Activated CD8-positive, alpha-beta memory T cell treated with anti-CD3 and anti-CD28 coated beads, Interleukin-2, amount 50 U/mL, for 24 hours (primary cell): ENCODE measurements at regions not wholly inside any gene's neighbourhood (a gene's known extent, or its start where the extent isn't known, plus 50 kb on each side); places are given as distances from the start of the nearest gene placed in this dataset.
"Not testable (repeated sequence)": the region's sequence is repeated elsewhere in the genome, so short reads cannot be mapped to it uniquely, and the experiment has no call there.

Source experiments
- DNase-seq: peaks from one replicate; pipeline ENCODE4 v3.0.0-alpha.2; 2020; ENCODE audit errors: extremely low read depth

DNA sequence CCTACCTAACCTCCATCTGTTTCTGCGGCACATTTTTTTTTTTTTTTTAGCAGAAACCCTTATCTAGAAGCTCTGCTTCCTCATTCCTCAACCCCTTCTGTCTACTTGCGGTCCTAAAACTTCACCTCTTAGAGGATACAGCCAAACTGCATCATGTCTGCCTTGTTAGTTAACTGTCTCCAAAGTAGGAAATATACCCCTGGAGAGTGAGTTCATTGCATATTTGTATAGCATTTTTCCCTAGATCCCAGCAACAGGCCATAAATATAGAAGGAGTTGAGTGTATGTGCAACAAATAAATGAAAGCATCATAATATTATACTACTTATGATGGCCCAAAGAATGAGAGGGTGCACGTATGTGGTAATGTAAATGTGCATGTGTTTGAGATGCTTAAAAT is 1288.6 kb upstream of the GJE1 start:
- DNase-seq = no peak

DNA sequence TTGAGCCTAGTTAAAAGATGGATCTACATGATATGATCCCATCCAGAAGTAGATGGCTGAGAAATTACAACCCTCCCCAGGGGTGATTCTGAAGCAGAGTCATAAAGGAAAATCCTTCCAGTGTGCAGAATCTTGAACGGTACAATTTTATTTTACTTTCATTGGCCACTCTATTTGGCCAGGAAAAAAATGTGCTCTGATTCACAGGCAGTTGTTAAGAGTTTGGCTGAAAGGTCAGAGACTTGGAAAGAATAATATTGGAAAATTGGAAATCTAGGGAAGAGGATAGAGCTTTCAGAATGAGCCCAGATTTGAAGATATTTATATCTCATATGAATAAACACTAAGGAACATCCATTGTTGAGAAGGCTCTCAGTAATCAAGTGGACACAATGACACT is 1299.3 kb upstream of the GJE1 start:
- DNase-seq = no peak

DNA sequence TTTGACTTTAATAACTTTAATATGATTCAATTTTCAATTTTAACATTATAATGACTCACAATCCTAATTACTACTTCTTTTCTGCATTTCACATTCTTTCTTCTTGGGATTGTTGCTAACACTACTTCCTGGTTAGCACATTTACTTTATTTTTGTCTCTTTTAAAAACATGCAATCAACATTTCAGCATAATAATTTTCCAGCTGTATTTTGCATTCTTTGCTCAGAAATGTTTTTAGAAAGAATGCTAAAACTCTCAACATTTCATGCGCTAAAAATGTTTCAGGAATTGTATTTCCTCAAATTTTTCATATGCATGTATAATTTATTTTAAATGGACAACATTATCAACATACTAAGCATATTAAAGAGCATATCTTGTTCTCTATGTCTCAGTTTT is 1302.1 kb upstream of the GJE1 start:
- DNase-seq = no peak

DNA sequence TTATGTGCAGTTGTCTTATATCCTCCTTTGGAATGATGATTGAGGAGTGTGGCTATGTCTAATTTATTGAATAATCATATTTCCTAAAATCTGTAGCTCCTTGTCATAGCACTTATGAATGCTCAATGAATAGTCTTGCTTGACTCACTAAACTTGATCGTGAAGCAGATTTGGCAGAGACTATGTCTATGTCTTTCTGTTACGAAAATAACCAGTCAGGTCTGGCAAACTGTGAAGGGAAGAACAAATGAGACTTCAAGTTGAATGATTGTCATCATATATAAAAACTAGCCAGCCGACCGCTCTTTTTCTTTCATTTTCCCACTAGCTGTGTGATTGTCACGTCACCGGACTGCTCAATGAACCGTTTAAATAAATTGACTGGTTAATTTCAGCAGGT is 1303.9 kb upstream of the GJE1 start:
- DNase-seq = no peak

DNA sequence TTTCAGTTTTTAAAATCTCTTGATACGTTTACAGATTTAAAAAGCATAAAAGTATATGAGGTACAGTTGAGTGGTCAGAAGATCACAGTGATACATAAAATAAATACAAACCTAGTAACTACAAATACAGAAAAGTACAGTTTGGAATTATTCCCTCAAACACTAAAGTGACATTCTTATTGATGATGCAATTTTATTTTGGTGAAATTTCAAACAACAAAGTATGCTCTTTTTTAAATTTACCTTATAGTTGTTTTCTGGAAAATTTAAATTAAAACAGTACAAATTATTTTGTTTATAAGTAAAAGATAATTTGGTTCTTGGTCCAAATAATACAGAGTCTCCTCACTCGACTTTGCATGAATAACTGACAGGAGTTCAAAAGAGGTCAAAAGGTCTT is 1305.1 kb upstream of the GJE1 start:
- no peak for DNase-seq

DNA sequence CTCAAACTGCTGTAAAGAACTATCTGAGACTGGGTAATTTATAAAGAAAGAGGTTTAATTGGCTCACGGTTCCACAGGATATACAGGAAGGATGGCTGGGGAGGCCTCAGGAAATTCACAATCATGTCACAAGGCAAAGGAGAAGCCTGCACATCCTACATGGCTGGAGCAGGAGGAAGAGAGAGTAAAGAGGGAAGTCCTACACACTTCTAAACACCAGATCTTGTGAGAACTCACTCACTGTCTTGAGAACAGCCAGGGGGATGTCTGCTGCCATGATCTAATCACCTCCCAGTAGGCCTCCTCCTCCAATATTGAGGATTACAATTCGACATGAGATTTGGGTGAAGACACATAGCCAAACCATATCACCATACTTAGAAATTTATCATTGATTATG is 1307.0 kb upstream of the GJE1 start:
- DNase-seq = no peak

DNA sequence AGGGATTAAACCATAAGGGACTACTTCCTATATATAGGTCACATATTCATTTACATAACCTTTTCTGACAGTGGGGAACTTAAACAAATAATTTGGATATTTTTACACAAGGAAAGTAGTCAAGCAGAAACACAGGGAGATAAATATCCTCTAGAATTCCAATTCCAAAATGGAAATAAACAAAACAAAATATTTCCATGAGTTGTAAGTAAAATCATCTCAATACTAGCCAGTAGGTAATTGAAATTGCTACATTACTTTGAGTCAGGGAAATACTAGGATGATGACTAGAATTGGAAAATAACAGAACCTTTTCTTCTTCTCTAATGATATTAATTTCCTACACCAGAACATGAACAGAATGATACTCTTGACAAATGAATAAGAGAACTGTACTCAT is 1308.1 kb upstream of the GJE1 start:
- DNase-seq = no peak

DNA sequence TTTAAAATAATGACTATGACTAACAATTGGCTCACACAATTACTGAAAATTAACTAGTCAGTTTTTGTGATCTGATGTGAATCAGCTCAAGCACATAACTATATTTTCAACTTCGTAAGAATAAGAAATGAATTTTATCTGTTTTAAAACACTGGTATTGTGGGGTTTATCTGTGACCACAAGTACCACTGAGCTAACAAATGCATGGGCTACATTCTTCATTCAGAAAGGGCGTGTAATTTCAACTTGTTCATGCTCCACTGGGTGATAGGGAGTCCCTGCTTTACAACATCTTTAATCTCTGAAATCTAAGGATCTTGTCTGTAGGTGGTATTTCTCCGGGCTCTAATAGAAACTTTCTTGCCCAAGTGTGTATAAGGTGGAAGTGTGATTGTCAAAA is 1311.5 kb upstream of the GJE1 start:
- no peak for DNase-seq

DNA sequence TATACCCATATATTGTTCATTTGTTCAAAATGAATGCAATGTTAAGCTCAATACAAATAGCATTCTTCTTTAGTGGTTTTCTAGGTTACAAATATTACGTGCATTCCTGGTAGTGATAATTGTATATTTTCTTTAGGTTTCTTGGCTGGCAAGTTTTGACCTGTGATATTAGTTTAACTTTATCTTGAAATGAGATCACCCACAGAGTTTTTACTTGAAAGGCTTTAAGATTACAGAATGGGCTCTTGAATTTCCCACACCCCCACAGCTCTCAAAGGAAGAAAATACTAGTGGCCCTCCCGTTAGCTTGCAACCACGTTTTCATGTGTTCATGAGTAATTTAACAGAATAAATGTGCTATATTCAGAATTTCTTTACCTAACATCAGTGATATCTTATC is 1315.5 kb upstream of the GJE1 start:
- no peak for DNase-seq

DNA sequence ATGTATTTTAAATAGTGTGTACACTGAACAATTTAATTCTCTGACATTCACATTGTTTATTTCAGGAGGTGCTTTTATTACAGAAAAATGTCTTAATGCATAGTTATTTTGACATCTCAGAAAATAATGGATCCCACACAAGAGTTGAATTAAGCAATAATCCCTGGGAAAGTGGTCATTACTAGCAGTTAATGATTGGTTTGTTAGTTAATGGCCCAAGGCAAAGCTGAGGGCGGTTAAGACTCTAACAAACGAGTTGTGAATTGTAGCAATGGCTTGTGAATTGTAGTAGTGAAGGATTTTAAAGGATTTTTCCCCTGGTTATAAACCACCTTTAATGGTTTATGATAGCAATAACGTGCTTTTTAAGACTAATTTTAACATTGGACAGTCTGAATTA is 1316.0 kb upstream of the GJE1 start:
- DNase-seq = no peak

DNA sequence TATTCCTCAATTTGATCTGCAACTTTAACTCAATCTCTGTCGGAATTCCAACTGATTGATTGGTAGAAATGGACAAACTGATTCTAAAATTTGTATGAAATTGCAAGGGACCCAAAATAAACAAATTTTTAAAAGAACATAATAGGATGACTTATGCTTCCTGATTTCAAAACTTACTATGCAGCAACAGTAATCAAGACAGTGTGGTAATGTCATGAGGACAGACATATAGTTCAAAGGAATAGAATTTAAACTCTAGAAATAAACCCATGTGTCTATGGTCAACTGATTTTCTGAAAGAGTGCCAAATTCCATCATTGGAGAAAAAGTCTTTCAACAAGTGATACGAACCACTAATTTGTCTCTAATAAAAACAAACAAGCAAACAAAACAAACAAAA is 1320.1 kb upstream of the GJE1 start:
- DNase-seq = no peak

DNA sequence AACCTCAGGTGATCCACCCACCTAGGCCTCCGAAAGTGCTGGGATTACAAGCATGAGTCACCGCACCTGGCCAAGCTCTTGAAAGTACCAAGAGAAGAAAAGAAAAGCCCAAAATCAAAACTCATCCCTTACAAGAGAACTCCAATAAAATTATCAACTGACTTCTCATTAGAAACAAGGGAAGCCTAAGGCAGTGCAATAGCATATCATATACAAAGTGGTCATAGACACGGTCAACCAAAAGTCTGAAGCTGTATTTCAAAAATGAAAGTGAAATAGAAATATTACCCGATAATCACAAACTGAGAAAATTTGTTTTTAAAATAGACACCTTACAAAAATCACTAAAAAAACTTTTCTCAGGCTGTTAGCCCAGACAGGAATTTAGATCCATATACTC is 1321.1 kb upstream of the GJE1 start:
- no peak for DNase-seq

DNA sequence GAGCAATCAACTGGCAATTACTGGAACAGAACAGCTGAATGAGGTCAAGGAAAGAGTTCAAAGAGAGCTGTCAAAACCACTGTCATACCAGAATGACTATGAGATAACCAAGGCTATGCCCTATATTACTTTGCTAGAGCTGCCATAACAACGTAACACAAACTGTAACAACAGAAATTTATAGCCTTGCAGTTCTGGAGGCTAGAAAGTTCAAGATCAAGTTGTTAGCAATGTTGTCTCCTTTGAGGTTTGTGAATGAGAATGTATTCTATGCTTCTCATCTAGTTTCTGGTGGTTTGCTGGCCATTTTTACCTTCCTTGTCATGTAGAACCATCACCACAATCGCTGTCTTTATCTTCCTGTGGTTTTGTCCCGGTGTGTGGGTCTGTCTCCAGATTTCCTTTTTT is 1323.0 kb upstream of the GJE1 start:
- DNase-seq = no peak

DNA sequence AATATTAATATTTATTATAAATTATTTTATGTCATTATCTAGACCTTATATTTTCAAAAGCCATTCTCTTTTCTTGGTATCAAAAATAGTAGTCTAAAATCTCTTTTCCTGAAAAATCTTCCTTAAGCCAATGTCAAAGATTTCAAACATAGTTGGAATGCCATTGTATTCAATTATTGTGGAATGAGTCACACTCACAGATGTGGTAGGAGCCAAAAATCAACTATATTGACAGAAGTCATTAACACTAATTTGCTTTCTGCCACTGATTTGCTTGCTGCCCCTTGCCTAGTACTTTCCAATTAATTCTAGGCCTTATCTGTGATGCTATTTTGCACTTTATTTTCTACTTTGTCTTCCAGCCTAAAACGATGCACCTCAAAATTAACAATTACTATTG is 1326.3 kb upstream of the GJE1 start:
- DNase-seq = no peak

DNA sequence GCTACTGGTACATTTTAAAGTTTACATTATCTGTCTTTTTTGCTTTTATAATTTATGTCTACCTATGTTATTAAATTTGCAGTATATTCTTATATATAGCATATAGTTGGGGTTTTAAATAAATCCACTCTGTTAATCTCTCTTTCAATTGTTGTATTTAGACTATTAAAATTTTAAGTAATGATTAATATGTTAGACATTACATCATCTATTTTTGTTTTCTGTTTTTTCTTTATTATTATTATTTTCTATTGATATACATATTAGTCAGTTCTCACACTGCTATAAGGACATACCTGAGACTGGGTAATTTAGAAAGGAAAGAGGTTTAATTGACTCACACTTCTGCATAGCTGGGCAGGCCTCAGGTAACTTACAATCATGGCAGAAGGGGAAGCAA is 1338.2 kb upstream of the GJE1 start:
- DNase-seq = no peak

DNA sequence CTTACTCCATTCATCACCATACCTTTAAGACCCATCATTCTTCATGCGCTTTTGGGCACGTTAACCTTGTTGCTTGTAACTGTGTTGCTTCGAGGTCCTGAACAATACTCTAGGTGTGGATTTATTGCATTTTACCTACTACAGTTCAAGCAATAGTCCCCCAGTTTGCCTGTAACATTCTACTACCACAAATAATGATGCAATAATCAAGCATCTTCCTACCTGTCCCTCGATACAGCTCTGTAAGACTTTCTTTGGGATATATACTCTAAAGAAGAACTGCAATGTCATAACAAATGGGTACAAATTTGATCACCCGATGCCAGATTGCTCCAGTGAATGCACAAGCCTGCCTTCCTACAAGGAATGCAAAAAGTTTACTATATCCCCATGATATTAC is 1342.6 kb upstream of the GJE1 start:
- no peak for DNase-seq

DNA sequence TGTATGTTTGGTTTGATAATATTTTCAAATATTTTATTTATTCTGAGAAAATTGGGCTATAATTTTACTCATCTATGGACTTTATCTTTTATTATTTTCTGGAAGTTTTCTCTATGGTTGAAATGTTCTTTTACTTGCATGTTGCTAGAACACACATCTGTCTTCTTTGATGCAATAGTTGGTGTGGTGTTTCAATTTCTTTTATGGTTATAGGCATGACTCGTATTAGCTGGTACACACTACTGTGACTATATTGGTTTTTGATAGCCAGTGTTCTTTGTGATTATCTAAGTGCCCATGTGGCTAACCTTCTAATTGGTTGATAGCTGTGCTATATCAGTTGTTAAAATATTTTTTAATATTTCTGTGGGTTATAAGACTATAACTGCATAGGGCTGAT is 1343.3 kb upstream of the GJE1 start:
- DNase-seq = no peak

DNA sequence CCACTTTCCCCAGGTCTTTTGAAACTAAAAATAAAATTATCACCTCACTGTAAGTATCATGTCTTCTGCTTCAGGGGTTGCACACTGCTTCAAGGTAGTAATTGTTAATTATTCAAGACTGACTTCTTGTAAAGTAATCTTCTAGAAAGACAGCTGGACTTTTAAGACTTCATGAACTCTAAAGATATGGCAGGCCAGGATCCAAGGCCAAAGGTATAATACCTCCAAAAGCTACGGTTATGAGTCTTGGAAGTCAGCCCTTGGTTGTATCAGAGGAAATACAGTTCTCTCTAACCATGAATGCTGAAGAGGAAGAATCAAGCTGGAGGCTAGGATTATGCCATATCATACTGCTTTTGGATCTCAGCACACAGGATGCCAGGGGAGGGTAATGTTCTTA is 1346.8 kb upstream of the GJE1 start:
- no peak for DNase-seq

DNA sequence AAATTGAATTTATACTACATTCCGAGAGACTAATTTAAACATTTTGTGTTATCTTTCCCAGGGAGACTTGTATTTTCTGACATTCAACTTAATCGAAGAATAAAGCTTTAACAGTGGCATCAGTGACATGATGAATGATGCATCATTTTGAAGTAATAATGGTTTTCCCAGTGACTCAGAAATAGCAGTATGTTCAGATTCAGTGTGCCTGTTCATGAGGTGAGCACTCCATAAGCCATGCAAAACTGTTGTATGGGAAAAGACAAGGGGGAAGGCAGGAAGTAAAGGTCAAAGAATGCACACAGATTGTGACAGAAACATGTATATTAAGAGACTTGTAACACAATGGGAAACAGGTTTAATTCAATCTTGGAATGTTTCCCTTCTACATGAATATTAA is 1348.2 kb upstream of the GJE1 start:
- no peak for DNase-seq

DNA sequence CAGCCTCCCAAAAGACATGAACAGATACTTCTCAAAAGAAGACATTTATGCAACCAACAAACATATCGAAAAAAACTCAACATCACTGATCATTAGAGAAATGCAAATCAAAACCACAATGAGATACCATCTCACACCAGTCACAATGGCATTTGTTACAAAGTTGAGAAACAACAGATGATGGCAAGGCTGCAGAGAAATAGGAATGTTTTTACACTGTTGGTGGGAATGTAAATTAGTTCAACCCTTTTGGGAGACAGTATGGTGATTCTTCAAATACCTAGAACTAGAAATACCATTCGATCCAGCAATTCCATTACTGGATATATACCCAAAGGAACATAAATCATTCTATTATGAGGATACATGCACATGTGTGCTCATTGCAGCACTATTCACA is 1349.2 kb upstream of the GJE1 start:
- not testable (repeated sequence) for DNase-seq

DNA sequence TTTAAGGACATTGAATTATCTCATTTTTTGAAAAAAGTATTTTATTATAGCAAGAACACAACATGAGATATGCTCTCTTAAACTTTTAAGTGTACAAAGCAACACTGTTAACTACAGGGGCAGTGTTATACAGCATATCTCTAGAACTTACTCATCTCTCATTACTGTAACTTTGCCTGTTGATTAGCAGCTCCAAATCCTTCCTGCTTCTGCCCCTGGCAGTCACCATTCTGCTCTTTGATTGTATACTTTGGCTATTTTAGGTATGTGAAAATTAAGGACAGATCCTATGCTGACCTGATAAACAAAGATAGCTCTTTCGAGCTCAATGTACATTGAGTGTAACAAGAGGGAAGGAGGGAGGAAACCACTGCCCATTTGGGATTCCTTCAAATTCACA is 1349.8 kb upstream of the GJE1 start:
- DNase-seq = no peak

DNA sequence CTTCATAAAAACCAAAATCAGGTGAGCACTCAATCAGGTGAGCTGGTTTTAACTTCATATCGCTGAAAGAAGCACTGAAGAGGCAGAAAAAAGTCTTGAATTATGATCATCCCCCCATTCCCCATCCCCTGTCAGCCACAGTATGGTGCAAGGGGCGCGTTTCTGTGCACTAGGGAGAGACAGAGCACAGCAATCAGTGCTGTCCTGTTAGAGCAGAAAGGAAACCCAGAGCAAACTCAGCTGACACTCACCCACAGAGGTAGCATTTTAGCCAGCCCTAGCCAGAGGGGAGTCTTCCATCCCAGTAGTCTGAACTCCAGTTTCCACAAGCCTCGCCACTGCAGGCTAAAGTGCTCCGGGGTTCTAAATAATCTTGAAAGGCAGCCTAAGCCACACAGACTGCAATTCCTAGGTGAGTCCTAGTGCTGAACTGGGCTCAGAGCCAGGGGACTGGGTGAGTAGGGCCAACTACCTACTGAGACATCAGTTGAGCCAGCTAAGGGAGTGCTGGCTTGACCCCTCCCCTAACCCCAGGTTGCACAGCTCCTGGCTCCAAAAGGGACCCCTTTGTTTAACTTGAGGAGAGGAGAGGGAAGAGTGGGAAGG is 1352.6 kb upstream of the GJE1 start:
- DNase-seq = no peak

DNA sequence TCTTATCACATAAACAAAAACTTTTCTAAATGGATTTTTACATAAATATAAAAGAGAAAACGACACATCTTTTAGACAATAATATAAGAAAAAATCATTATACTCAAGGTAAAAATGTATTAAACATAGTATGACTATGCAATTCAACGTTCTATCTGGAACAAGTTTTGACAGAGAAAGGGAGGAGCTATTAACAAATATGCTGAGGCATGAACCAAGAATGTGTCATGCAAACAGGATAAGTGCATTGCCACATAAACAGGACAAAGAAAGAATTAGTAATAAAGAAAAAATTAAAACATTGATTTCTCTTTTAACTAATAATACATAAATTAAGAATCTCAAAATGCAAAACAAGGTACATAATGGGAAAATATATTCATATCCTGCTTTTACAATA is 1353.4 kb upstream of the GJE1 start:
- DNase-seq = no peak

DNA sequence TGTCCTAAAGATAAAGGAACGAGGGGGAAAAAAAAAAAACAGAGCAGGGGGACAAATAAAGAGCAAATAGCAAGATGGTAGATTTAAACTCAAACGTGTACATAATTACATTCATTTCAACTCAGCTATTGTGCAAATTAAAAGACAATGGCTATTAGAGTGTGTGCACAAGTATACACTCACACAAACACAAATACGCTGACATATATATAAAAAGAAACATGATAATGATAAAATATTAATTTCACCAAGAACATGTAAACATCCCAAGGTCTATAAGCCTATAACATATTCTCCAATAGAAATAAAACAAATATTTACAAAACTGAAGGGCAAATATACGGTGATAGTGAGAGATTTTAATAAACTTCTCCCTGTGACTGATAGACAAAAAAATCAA is 1354.9 kb upstream of the GJE1 start:
- no peak for DNase-seq

DNA sequence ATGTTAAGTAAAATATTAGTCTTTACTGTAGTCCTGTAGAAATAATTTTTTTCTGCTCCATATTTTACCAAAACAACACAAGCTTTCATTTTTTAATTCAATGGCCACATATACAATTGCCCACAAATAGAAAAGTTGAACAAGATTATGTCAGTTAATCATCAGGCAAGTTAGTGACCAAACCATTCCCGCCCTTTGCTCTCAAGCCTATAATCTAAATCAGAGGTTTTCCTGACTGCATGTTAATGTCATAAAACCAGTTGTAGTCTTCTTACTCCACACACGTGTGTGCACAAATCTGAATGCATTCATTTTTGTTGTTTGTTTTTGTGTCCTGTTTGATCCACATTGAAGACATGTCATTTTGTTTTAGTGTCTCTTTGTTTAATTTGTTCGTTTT is 1357.7 kb upstream of the GJE1 start:
- no peak for DNase-seq
